RWPE2 (cell line): ENCODE measurements at regions not wholly inside any gene's neighbourhood (a gene's known extent, or its start where the extent isn't known, plus 50 kb on each side); places are given as distances from the start of the nearest gene placed in this dataset.
"Not testable (repeated sequence)": the region's sequence is repeated elsewhere in the genome, so short reads cannot be mapped to it uniquely, and the experiment has no call there.

Experiments
- ATAC-seq: fragments of 200-7000 bp; cut with Tn5 transposase; 3 replicates; pipeline ENCODE4 v1.9.1; 2021; ENCODE audit warnings: low read depth
- DNase-seq: peaks from one replicate; pipeline ENCODE4 v3.0.0-alpha.2; 2020; ENCODE audit warnings: low spot score
- H3K27ac ChIP-seq: fragments of 450-650 bp; 2 replicates; pipeline ENCODE4 v1.5.1; 2017; ENCODE audit warnings: mild to moderate bottlenecking; ENCODE audit not compliant: poor library complexity, severe bottlenecking
- H3K27me3 ChIP-seq: fragments of 250-450 bp; sonication (Bioruptor Pico); 2 replicates; pipeline ENCODE4 v1.5.1; 2021; ENCODE audit warnings: mild to moderate bottlenecking, moderate library complexity; ENCODE audit not compliant: insufficient read depth, poor library complexity, severe bottlenecking
- H3K36me3 ChIP-seq: fragments of 250-450 bp; sonication (Bioruptor Pico); 2 replicates; pipeline ENCODE4 v1.5.1; 2020; ENCODE audit warnings: low read depth, mild to moderate bottlenecking, moderate library complexity
- H3K4me1 ChIP-seq: fragments of 250-450 bp; sonication (Bioruptor Pico); 2 replicates; pipeline ENCODE4 v1.5.1; 2021; ENCODE audit warnings: mild to moderate bottlenecking, moderate library complexity; ENCODE audit not compliant: insufficient read depth, poor library complexity, severe bottlenecking
- H3K4me3 ChIP-seq: fragments of 250-450 bp; sonication (Bioruptor Pico); 2 replicates; pipeline ENCODE4 v1.5.1; 2021; ENCODE audit warnings: mild to moderate bottlenecking, moderate library complexity; ENCODE audit not compliant: severe bottlenecking
- H3K9me3 ChIP-seq: fragments of 250-450 bp; sonication (Bioruptor Pico); 2 replicates; pipeline ENCODE4 v1.5.1; 2021; ENCODE audit warnings: mild to moderate bottlenecking, moderate library complexity; ENCODE audit not compliant: severe bottlenecking
- TF ChIP-seq, protein P1 (sequence below): fragments of 450-650 bp; IDR thresholded peaks from one replicate; pipeline ENCODE4 v1.5.1; 2017; ENCODE audit warnings: mild to moderate bottlenecking, moderate library complexity; ENCODE audit not compliant: poor library complexity, severe bottlenecking

- ATAC-seq (no peak), DNase-seq (no peak)
- Histone ChIP-seq H3K27ac (no peak overlapping the region), H3K9me3 (no peaks in the 10 kb centered on the region), H3K4me3 (no peak overlapping the region), H3K4me1 (no peaks in the 10 kb centered on the region), H3K27me3 (no peaks in the 10 kb centered on the region), H3K36me3 (no peaks in the 10 kb centered on the region)
- TF ChIP-seq, protein P1, sequence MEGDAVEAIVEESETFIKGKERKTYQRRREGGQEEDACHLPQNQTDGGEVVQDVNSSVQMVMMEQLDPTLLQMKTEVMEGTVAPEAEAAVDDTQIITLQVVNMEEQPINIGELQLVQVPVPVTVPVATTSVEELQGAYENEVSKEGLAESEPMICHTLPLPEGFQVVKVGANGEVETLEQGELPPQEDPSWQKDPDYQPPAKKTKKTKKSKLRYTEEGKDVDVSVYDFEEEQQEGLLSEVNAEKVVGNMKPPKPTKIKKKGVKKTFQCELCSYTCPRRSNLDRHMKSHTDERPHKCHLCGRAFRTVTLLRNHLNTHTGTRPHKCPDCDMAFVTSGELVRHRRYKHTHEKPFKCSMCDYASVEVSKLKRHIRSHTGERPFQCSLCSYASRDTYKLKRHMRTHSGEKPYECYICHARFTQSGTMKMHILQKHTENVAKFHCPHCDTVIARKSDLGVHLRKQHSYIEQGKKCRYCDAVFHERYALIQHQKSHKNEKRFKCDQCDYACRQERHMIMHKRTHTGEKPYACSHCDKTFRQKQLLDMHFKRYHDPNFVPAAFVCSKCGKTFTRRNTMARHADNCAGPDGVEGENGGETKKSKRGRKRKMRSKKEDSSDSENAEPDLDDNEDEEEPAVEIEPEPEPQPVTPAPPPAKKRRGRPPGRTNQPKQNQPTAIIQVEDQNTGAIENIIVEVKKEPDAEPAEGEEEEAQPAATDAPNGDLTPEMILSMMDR = no peak
Measured at GRCh38 chr3:154658000-154658399, 228.0 kb upstream of the GPR149 start.

DNA sequence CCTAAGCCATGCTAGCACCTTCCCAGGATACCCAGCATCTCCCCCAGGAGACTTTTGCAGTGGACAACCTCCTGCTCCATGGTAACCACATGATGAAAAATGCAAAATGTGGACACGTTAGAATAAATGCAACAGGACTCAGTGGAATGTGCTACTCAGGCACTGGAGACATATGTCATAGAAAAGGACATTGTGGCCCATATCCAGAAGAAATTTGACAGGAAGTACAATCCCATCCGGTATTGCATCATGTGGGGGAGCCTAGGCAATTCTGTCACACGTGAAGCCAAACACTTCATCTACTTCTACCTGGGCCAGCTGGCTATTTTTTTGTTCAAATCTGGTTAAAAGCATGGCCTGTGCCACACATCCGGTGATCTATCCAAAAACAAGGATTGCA lies 227.2 kb upstream of the GPR149 start:
- H3K9me3 ChIP-seq = no peaks in the 10 kb centered on the region
- TF ChIP-seq, protein P1 = no peak
- no peak overlapping the region for H3K4me3 ChIP-seq
- DNase-seq (no peak), ATAC-seq (no peak)
- no peaks in the 10 kb centered on the region for H3K36me3 ChIP-seq
- no peaks in the 10 kb centered on the region for H3K4me1 ChIP-seq
- H3K27me3 ChIP-seq = no peaks in the 10 kb centered on the region
- no peak overlapping the region for H3K27ac ChIP-seq

DNA sequence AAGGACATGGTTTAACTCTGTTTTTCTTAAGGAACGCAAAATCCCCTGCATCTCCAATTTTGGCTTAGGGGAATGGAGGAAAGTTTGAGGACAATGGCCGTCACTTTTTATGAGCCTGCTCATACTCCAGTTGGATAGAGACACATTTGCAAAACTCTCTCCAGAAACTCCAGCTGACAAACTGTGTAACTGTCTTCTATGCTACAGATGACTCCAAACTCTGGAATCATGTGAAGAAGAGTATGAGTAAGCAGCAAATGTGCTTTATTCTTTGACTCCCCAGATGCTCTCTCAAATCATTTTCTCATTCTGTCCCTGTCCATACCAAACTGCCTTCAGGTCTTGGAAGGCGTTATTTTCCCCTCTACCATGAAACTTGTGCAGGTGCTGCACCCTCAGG lies 226.5 kb upstream of the GPR149 start:
- Histone ChIP-seq H3K4me3 (no peak overlapping the region), H3K36me3 (no peaks in the 10 kb centered on the region), H3K4me1 (no peaks in the 10 kb centered on the region), H3K27me3 (no peaks in the 10 kb centered on the region), H3K9me3 (no peaks in the 10 kb centered on the region), H3K27ac (no peak overlapping the region)
- DNase-seq (no peak), ATAC-seq (no peak)
- TF ChIP-seq, protein P1 = no peak

DNA sequence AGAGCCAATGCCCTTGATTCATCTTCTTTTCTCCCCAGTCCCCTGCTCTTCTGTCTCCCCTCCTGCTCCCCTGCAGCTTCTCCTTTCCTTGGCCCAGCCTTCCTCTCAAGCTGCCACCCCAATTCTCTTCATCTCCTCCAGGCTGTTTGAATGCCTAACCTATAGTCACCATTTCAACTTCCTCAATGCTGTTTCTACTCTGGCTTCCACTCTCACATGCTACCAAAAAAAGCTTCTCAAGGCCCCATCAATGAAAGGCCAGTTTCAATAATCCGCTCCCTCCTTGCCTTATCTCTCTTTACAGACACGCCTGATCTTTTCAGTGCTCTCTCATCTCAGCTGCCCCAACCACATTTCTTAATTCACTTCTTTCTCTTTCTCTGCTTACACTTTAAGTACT lies 212.2 kb upstream of the GPR149 start:
- no peaks in the 10 kb centered on the region for H3K36me3 ChIP-seq
- H3K27me3 ChIP-seq = no peaks in the 10 kb centered on the region
- TF ChIP-seq, protein P1 = no peak
- no peak overlapping the region for H3K4me3 ChIP-seq
- no peak overlapping the region for H3K27ac ChIP-seq
- ATAC-seq (no peak), DNase-seq (no peak)
- H3K9me3 ChIP-seq = no peaks in the 10 kb centered on the region
- no peaks in the 10 kb centered on the region for H3K4me1 ChIP-seq

GRCh38 chr3:154625756-154626155 lies 195.8 kb upstream of the GPR149 start:
- H3K27me3 ChIP-seq = no peaks in the 10 kb centered on the region
- no peak overlapping the region for H3K4me3 ChIP-seq
- H3K36me3 ChIP-seq = no peaks in the 10 kb centered on the region
- DNase-seq (no peak), ATAC-seq (no peak)
- H3K4me1 ChIP-seq = no peaks in the 10 kb centered on the region
- H3K9me3 ChIP-seq = no peaks in the 10 kb centered on the region
- H3K27ac ChIP-seq = no peak overlapping the region
- TF ChIP-seq, protein P1 = no peak

DNA sequence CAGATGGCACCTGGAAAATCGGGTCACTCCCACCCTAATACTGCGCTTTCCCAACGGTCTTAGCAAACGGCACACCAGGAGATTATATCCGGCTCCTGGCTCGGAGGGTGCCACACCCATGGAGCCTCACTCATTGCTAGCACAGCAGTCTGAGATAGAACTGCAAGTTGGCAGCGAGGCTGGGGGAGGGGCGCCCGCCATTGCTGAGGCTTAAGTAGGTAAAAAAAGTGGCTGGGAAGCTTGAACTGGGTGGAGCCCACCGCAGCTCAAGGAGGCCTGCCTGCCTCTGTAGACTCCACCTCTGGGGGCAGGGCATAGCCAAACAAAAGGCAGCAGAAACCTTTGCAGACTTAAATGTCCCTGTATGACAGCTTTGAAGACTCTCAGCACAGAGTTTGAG lies 189.6 kb upstream of the GPR149 start:
- not testable (repeated sequence) for DNase-seq, H3K27me3 ChIP-seq, H3K36me3 ChIP-seq, H3K27ac ChIP-seq, H3K9me3 ChIP-seq, H3K4me3 ChIP-seq, ATAC-seq, H3K4me1 ChIP-seq
